Activated CD4-positive, alpha-beta T cell treated with anti-CD3 and anti-CD28 coated beads, Interleukin-2, amount 50 U/mL, for 16 hours (primary cell): ENCODE measurements at regions not wholly inside any gene's neighbourhood (a gene's known extent, or its start where the extent isn't known, plus 50 kb on each side); places are given as distances from the start of the nearest gene placed in this dataset.

ENCODE experiments used
- DNase-seq: peaks from one replicate; pipeline ENCODE4 v3.0.0-alpha.2; 2020

- no peak for DNase-seq
These were observed 239.9 kb upstream of the ZNF32 start for GRCh38 chr10:43888586-43888985.

GRCh38 chr10:43885842-43886241, 237.2 kb upstream of the ZNF32 start:
- DNase-seq = no peak

GRCh38 chr10:43885252-43885651, 236.6 kb upstream of the ZNF32 start:
- no peak for DNase-seq

- no peak for DNase-seq
These were observed 235.9 kb upstream of the ZNF32 start for GRCh38 chr10:43884501-43885105.

- DNase-seq = no peak
These were observed 234.0 kb upstream of the ZNF32 start for GRCh38 chr10:43882711-43883110.

- DNase-seq = no peak
These were observed 233.0 kb upstream of the ZNF32 start for GRCh38 chr10:43881657-43882056.

GRCh38 chr10:43880160-43880559, 231.5 kb upstream of the ZNF32 start:
- no peak for DNase-seq

- DNase-seq = no peak
These were observed 231.1 kb upstream of the ZNF32 start for GRCh38 chr10:43879742-43880141.

- DNase-seq = no peak
These were observed 230.5 kb upstream of the ZNF32 start for GRCh38 chr10:43879162-43879561.

GRCh38 chr10:43878386-43878785, 229.7 kb upstream of the ZNF32 start:
- DNase-seq = no peak

GRCh38 chr10:43876976-43877375, 228.3 kb upstream of the ZNF32 start:
- DNase-seq = no peak

- DNase-seq = no peak
These were observed 226.3 kb upstream of the ZNF32 start for GRCh38 chr10:43874984-43875383.

- DNase-seq = no peak
These were observed 225.0 kb upstream of the ZNF32 start for GRCh38 chr10:43873717-43874116.

- no peak for DNase-seq
These were observed 224.0 kb upstream of the ZNF32 start for GRCh38 chr10:43872644-43873043.

- DNase-seq = no peak
These were observed 222.9 kb upstream of the ZNF32 start for GRCh38 chr10:43871545-43871944.

- DNase-seq = no peak
These were observed 222.3 kb upstream of the ZNF32 start for GRCh38 chr10:43870968-43871439.

GRCh38 chr10:43869669-43870322, 221.1 kb upstream of the ZNF32 start:
- DNase-seq = no peak

- DNase-seq = no peak
These were observed 220.3 kb upstream of the ZNF32 start for GRCh38 chr10:43868952-43869351.

- DNase-seq = no peak
These were observed 219.2 kb upstream of the ZNF32 start for GRCh38 chr10:43867667-43868565.

GRCh38 chr10:43867113-43867512, 218.4 kb upstream of the ZNF32 start:
- no peak for DNase-seq

- DNase-seq = no peak
These were observed 218.0 kb upstream of the ZNF32 start for GRCh38 chr10:43866712-43867111.

- DNase-seq = no peak
These were observed 216.8 kb upstream of the ZNF32 start for GRCh38 chr10:43865265-43866135.

- no peak for DNase-seq
These were observed 216.0 kb upstream of the ZNF32 start for GRCh38 chr10:43864656-43865055.
